A673 (cell line): ENCODE measurements at regions not wholly inside any gene's neighbourhood (a gene's known extent, or its start where the extent isn't known, plus 50 kb on each side); places are given as distances from the start of the nearest gene placed in this dataset.
A peak's percentile ranks its signal among the peaks of the same experiment; 100 is the strongest.
"Not testable (repeated sequence)": the region's sequence is repeated elsewhere in the genome, so short reads cannot be mapped to it uniquely, and the experiment has no call there.

Experiments used
- BruUV-seq: library from RNA; stranded (reverse); fragments of 400-500 nt; replicated peaks from 2 replicates; lab custom pipeline; 2021; lab: Mats Ljungman, UMichigan
- CTCF ChIA-PET: fragments of 300-600 bp; sonication (Branson Sonifier 250); formaldehyde crosslinking; loops from one replicate; lab custom pipeline; 2022; ENCODE audit warnings: antibody characterized with exemption; lab: Charles Lee
- POLR2A ChIA-PET: fragments of 300-600 bp; sonication (Branson Sonifier 250); formaldehyde crosslinking; loops from one replicate; lab custom pipeline; 2022; ENCODE audit warnings: antibody characterized with exemption; ENCODE audit not compliant: low non-redundant PET; lab: Charles Lee
- DNase-seq: peaks from one replicate; pipeline ENCODE4 v3.0.0-alpha.2; 2015; ENCODE audit warnings: low spot score
- H3K27ac ChIP-seq: fragments of 200-600 bp; sonication (generic); 2 replicates; pipeline ENCODE4 v1.5.1; 2016; ENCODE audit warnings: mixed run types, low read depth, mild to moderate bottlenecking, mixed read lengths, antibody characterized with exemption, low read length; ENCODE audit not compliant: poor library complexity, severe bottlenecking
- H3K27me3 ChIP-seq: fragments of 200-600 bp; sonication (generic); replicated peaks from 2 replicates; pipeline ENCODE4 v1.6.1; 2017; ENCODE audit warnings: mixed run types, low read depth, mild to moderate bottlenecking, mixed read lengths, antibody characterized with exemption, low read length; ENCODE audit not compliant: insufficient read depth, poor library complexity
- H3K36me3 ChIP-seq: fragments of 200-600 bp; sonication (generic); 2 replicates; pipeline ENCODE4 v1.6.1; 2016; ENCODE audit warnings: mixed run types, mild to moderate bottlenecking, mixed read lengths, antibody characterized with exemption, low read length; ENCODE audit not compliant: insufficient read depth, poor library complexity, severe bottlenecking
- H3K4me1 ChIP-seq: fragments of 200-600 bp; sonication (generic); 2 replicates; pipeline ENCODE4 v1.6.1; 2017; ENCODE audit warnings: mixed run types, mild to moderate bottlenecking, mixed read lengths, antibody characterized with exemption, low read length; ENCODE audit not compliant: insufficient read depth, poor library complexity, severe bottlenecking
- H3K4me3 ChIP-seq: fragments of 200-600 bp; sonication (generic); 2 replicates; pipeline ENCODE4 v1.5.1; 2016; ENCODE audit warnings: low read depth, mixed run types, mild to moderate bottlenecking, mixed read lengths, low read length; ENCODE audit not compliant: poor library complexity, severe bottlenecking
- H3K9me3 ChIP-seq: fragments of 200-600 bp; sonication (generic); 2 replicates; pipeline ENCODE4 v1.6.1; 2016; ENCODE audit warnings: mixed run types, low read depth, mild to moderate bottlenecking, mixed read lengths, antibody characterized with exemption, low read length; ENCODE audit not compliant: poor library complexity, severe bottlenecking
- EZH2 ChIP-seq: fragments of 200-600 bp; sonication (generic); IDR thresholded peaks from 2 replicates; pipeline ENCODE4 v1.6.1; 2017; ENCODE audit warnings: borderline replicate concordance, low read depth, mild to moderate bottlenecking, mixed read lengths, antibody characterized with exemption, low read length; ENCODE audit not compliant: poor library complexity, severe bottlenecking
- intact Hi-C: fragments of 100-400 bp; cut with micrococcal nuclease; formaldehyde crosslinking; loops from one replicate; pipeline ENCODE4 v1.10.0; 2022; ENCODE audit not compliant: unreplicated experiment
- TF ChIP-seq, protein P1 (sequence below): fragments of 300-800, 200-600 bp; sonication (generic); conservative IDR thresholded peaks from 2 replicates; pipeline ENCODE4 v1.5.1; 2017; ENCODE audit warnings: low read depth, mild to moderate bottlenecking, antibody characterized with exemption, low read length, moderate library complexity, mixed read lengths

DNA sequence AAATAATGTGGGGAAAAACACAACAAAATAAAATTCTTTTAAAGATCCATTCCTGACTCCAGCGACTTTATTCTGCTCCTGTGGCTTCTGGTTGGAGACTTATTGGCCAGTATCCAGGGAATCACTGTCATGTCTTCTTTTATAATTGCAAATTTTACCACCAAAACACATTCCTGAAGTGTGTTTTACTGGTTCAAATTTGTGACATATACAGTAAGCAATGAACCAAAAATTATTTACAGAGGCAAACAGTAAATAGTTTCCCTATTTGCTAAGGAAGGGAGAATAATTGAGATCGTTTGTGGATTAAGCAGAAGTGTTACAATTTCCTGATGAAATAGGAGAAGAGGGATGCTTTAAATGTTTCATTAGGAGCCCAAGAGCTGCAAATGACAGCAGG is 118.7 kb downstream of the ZNF281 start:
- H3K36me3 ChIP-seq = no peaks in the 10 kb centered on the region
- H3K4me3 ChIP-seq = no peak overlapping the region
- ChIA-PET CTCF (no interaction called here), POLR2A (no interaction called here)
- no peaks in the 10 kb centered on the region for H3K9me3 ChIP-seq
- BruUV-seq = no TSS peak
- no peak for DNase-seq
- intact Hi-C loops = no loop called here
- H3K27ac ChIP-seq = no peak overlapping the region
- TF ChIP-seq EZH2 = no peak
- TF ChIP-seq, protein P1, sequence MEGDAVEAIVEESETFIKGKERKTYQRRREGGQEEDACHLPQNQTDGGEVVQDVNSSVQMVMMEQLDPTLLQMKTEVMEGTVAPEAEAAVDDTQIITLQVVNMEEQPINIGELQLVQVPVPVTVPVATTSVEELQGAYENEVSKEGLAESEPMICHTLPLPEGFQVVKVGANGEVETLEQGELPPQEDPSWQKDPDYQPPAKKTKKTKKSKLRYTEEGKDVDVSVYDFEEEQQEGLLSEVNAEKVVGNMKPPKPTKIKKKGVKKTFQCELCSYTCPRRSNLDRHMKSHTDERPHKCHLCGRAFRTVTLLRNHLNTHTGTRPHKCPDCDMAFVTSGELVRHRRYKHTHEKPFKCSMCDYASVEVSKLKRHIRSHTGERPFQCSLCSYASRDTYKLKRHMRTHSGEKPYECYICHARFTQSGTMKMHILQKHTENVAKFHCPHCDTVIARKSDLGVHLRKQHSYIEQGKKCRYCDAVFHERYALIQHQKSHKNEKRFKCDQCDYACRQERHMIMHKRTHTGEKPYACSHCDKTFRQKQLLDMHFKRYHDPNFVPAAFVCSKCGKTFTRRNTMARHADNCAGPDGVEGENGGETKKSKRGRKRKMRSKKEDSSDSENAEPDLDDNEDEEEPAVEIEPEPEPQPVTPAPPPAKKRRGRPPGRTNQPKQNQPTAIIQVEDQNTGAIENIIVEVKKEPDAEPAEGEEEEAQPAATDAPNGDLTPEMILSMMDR = no peak
- no peaks in the 10 kb centered on the region for H3K27me3 ChIP-seq
- no peaks in the 10 kb centered on the region for H3K4me1 ChIP-seq

DNA sequence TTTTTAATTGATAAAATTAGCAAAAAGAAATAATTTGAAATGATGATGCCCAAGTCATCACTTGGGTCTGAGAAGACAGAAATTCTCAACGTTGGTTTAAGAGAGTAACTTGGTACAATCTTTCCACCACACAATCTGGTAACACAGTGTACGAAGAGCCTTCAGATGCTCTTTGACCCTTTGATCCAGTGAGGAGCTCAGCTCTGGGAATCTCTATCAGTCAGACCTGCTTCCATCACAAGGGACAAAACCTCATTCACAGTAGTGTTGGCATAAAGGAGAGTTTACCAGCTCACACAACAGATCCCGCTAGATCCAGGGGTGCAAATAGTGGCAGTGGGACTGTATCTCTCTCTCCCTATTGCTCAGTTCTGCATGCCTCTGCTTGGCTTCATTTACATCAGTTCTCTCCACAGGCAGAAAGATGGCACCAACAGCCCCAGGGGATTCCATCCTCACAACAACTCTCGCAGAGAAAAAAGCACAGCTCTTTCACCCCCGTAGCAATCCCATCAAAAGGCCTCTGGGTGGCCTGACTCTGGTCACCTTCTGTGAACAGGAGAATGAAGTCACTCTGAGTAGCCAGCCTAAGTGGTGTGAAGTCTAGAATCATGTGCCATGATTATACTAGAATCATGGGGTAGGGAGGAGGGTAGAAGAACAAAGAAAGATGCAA is 119.7 kb downstream of the ZNF281 start:
- no peak overlapping the region for H3K27ac ChIP-seq
- BruUV-seq = no TSS peak
- DNase-seq = peak; percentile 23
- no peak for TF ChIP-seq EZH2
- TF ChIP-seq, protein P1 = no peak
- H3K36me3 ChIP-seq = no peaks in the 10 kb centered on the region
- intact Hi-C loops = no loop called here
- ChIA-PET CTCF (no interaction called here), POLR2A (no interaction called here)
- no peaks in the 10 kb centered on the region for H3K9me3 ChIP-seq
- no peak overlapping the region for H3K4me3 ChIP-seq
- H3K4me1 ChIP-seq = no peaks in the 10 kb centered on the region
- H3K27me3 ChIP-seq = no peaks in the 10 kb centered on the region

DNA sequence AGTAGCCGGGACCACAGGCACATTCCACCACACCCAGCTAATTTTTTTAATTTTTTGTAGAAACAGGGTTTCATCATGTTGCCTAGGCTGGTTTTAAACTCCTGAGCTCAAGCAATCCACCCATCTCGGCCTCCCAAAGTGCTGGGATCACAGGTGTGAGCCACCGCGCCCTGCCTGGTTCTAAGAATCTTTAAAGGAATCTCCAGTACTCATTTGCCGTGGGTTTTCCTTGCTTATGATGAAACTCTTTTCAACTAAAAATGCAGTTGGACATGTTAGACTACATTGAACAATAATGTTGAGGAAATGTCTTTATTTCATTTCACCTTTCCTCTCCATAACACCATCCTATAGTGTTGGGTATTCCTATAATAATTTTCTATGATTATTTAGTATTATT is 121.6 kb downstream of the ZNF281 start:
- BruUV-seq = no TSS peak
- POLR2A ChIA-PET = no interaction called here
- CTCF ChIA-PET = no interaction called here
- intact Hi-C loops = no loop called here
- no peaks in the 10 kb centered on the region for H3K4me1 ChIP-seq
- no peaks in the 10 kb centered on the region for H3K27me3 ChIP-seq
- TF ChIP-seq EZH2 = no peak
- TF ChIP-seq, protein P1 = no peak
- DNase-seq = no peak
- H3K27ac ChIP-seq = no peak overlapping the region
- no peaks in the 10 kb centered on the region for H3K9me3 ChIP-seq
- H3K4me3 ChIP-seq = no peak overlapping the region
- H3K36me3 ChIP-seq = no peaks in the 10 kb centered on the region

DNA sequence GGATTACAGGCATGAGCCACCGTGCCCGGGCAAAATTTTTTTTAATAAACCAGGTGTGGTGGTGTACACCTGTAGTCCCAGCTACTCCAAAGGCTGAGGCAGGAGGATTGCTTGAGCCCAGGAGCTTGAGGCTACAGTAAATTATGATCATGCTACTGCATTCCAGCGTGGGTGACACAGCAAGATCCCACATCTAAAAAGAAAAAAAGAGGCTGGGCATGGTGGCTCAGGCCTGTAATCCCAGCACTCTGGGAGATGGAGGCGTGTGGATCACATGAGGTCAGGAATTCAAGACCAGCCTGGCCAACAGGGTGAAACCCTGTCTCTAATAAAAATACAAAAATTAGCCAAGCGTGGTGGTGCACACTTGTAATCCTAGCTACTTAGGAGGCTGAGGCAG is 125.6 kb downstream of the ZNF281 start:
- intact Hi-C loops, H3K27ac ChIP-seq, H3K4me1 ChIP-seq, POLR2A ChIA-PET, CTCF ChIA-PET, H3K27me3 ChIP-seq, BruUV-seq, H3K36me3 ChIP-seq, H3K4me3 ChIP-seq, H3K9me3 ChIP-seq, DNase-seq: not testable (repeated sequence)
